Lung (tissue), 11 donors: ENCODE measurements at regions not wholly inside any gene's neighbourhood (a gene's known extent, or its start where the extent isn't known, plus 50 kb on each side); places are given as distances from the start of the nearest gene placed in this dataset.

Experiments
- ATAC-seq: fragments of 200-7000 bp; cut with Tn5 transposase; one replicate; pipeline ENCODE4 v1.9.1; 2020; ENCODE audit warnings: moderate number of reproducible peaks; ENCODE audit not compliant: insufficient read depth, low FRiP score
- DNase-seq, 3 donors: peaks; one replicate each; pipeline ENCODE4 v3.0.0-alpha.2; 2013 to 2017
- H3K27ac ChIP-seq, 2 donors: one replicate each; pipeline ENCODE4 v1.5.1; 2013; ENCODE audit warnings: mild to moderate bottlenecking in 2 of 2, moderate library complexity in 2 of 2, control low read depth in 1 of 2, inconsistent platforms in 1 of 2, low read depth in 1 of 2, low read length in 1 of 2
- H3K27me3 ChIP-seq, 3 donors: one replicate each; pipeline ENCODE4 v1.5.1; 2013; ENCODE audit warnings: low read length in 2 of 3; ENCODE audit not compliant: control insufficient read depth in 3 of 3, insufficient read depth in 3 of 3
- H3K36me3 ChIP-seq, 4 donors: one replicate each; pipeline ENCODE4 v1.5.1; 2013; ENCODE audit warnings: low read length in 4 of 4, mild to moderate bottlenecking in 1 of 4, moderate library complexity in 1 of 4; ENCODE audit not compliant: control insufficient read depth in 4 of 4, insufficient read depth in 4 of 4
- H3K4me1 ChIP-seq, 5 donors: one replicate each; pipeline ENCODE4 v1.5.1; 2013; ENCODE audit warnings: low read length in 5 of 5, mild to moderate bottlenecking in 2 of 5, moderate library complexity in 1 of 5; ENCODE audit not compliant: control insufficient read depth in 5 of 5, insufficient read depth in 5 of 5
- H3K4me3 ChIP-seq: one replicate; pipeline ENCODE4 v1.5.1; 2013; ENCODE audit warnings: mild to moderate bottlenecking, control low read depth, moderate library complexity
- H3K9ac ChIP-seq, 2 donors: one replicate each; pipeline ENCODE4 v1.5.1; 2013; ENCODE audit warnings: low read length in 2 of 2, control low read depth in 1 of 2; ENCODE audit not compliant: insufficient read depth in 1 of 2
- H3K9me3 ChIP-seq, 4 donors: one replicate each; pipeline ENCODE4 v1.5.1; 2013; ENCODE audit warnings: low read length in 3 of 4, mild to moderate bottlenecking in 1 of 4, moderate library complexity in 1 of 4; ENCODE audit not compliant: control insufficient read depth in 4 of 4, insufficient read depth in 3 of 4
- WGBS, 2 donors: extraction: QIAGEN DNeasy Blood & Tissue Kit; methylation state at CpG; one replicate each; pipeline ENCODE4 v1.1.7; 2013; 5-methylcytosine and 5-hydroxymethylcytosine counted together
- TF ChIP-seq, protein P1 (sequence below): IDR thresholded peaks from 2 replicates; pipeline ENCODE4 v1.5.1; 2012; ENCODE audit warnings: mild to moderate bottlenecking; ENCODE audit errors: control extremely low read depth, extremely low read depth
- donor health status: control.
- donor health status: control.
- donor health status: Bipolar disorder and iron deficiency.
- donor health status: healthy.
- donor health status: DM: yes; HTN: yes; CAD: no.

DNA sequence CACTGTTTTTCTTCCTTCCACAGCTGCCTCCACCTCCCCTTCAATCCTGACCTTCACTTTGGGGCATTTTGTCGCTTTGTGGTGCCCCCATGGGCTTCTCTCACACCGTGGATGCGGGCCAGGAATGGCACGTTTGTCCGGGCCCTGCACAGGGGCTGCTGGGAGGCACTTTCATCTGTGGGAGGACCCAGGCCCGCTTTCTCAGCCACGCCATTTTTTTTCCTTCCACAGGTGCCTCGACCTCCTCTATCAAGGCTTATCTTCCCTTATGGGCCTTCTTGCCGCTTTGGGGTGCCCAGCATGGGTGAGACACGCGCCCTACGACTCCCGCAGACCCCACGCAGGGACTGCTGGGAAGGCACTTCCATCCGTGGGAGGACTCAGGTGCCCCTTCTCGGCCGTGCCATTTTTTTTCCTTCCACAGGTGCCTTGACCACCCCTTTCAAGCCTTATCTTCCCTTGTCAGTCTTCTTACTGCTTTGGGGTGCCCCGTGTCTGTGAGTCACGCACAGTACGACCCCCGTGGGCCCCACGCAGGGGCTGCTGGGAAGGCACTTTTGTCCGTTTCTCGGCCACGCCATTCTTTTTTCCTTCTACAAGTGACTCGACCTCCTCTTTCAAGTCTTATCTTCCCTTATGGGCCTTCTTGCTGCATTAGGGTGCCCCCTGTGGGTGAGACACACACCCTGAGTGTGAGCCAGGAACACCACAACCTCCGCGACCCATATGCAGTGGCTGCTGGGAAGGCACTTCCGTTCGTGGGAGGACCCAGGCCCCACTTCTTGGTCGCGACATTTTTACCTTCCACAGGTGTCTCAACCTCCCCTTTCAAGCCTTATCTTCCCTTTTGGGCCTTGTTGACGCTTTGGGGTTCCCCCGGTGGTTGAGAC is 270.7 kb downstream of the ALG10 start:
- no peaks in the 10 kb centered on the region for H3K27me3 ChIP-seq
- 76 to 80% methylated on average over 34 of the region's 34 CpGs for WGBS, 2 donors
- H3K36me3 ChIP-seq: no peaks in the 10 kb centered on the region
- TF ChIP-seq, protein P1, sequence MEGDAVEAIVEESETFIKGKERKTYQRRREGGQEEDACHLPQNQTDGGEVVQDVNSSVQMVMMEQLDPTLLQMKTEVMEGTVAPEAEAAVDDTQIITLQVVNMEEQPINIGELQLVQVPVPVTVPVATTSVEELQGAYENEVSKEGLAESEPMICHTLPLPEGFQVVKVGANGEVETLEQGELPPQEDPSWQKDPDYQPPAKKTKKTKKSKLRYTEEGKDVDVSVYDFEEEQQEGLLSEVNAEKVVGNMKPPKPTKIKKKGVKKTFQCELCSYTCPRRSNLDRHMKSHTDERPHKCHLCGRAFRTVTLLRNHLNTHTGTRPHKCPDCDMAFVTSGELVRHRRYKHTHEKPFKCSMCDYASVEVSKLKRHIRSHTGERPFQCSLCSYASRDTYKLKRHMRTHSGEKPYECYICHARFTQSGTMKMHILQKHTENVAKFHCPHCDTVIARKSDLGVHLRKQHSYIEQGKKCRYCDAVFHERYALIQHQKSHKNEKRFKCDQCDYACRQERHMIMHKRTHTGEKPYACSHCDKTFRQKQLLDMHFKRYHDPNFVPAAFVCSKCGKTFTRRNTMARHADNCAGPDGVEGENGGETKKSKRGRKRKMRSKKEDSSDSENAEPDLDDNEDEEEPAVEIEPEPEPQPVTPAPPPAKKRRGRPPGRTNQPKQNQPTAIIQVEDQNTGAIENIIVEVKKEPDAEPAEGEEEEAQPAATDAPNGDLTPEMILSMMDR: no peak
- H3K9me3 ChIP-seq: peaks cover 0 to 34% (median 2%) of the 10 kb centered on the region in 4 donors
- H3K4me1 ChIP-seq: no peaks in the 10 kb centered on the region
- ATAC-seq: no peak
- no peak overlapping the region for H3K4me3 ChIP-seq
- H3K27ac ChIP-seq: no peak overlapping the region
- no peak for DNase-seq
- no peak overlapping the region for H3K9ac ChIP-seq

DNA sequence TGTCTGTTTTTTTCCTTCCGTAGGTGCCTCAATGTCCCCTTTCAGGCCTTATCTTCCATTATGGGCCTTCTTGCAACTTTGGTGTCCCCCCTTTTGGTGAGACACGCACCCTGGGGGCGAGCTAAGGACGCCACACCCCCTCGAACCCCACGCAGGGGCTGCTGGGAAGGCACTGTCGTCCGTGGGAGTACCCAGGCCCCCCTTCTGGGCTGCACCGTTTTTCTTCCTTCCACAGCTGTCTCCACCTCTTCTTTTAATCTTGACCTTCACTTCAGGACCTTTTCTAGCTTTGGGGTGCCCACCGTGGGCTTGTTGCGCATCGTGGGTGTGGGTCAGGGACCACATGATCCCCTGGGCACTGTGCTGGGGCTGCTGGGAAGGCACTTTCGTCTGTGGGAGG is 271.8 kb downstream of the ALG10 start:
- ATAC-seq (no peak), DNase-seq (no peak)
- no peaks in the 10 kb centered on the region for H3K36me3 ChIP-seq
- TF ChIP-seq, protein P1: no peak
- H3K9me3 ChIP-seq: peaks cover 0 to 29% (median 2%) of the 10 kb centered on the region in 4 donors
- no peak overlapping the region for H3K9ac ChIP-seq
- no peaks in the 10 kb centered on the region for H3K27me3 ChIP-seq
- H3K4me1 ChIP-seq: no peaks in the 10 kb centered on the region
- H3K4me3 ChIP-seq: no peak overlapping the region
- no peak overlapping the region for H3K27ac ChIP-seq
- 74 to 77% methylated on average over 13 of the region's 13 CpGs for WGBS, 2 donors

DNA sequence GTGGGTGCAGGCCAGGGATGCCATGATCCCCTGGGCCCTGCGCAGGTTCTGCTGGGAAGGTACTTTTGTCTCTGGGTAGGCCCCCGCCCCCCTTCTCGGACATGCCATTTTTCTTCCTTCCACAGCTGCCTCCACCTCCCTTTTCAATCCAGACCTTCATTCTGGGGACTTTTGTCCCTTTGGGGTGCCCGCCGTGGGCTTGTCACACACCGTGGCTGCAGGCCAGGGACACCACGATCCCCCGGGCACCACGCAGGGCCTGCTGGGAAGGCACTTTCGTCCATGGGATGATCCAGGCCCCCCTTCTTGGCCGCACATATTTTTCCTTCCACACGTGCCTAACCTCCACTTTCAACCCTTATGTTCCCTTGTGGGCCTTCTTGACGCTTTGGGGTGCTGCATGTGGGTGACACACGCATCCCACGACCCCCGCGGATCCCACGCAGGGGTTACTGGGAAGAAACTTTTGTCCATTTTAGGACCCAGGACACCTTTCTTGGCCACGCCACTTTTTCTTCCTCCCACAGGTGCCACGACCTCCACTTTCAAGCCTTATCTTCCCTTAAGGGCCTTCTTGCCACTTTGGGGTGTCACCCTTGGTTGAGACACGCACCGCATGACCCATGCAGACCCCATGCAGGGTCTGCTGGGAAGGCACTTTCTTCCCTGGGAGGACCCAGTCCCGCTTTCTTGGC is 272.5 kb downstream of the ALG10 start:
- TF ChIP-seq, protein P1: no peak
- H3K4me1 ChIP-seq: no peaks in the 10 kb centered on the region
- no peak overlapping the region for H3K4me3 ChIP-seq
- no peak overlapping the region for H3K9ac ChIP-seq
- no peaks in the 10 kb centered on the region for H3K36me3 ChIP-seq
- ATAC-seq (no peak), DNase-seq (no peak)
- H3K27me3 ChIP-seq: no peaks in the 10 kb centered on the region
- H3K9me3 ChIP-seq: peaks cover 0 to 36% (median 2%) of the 10 kb centered on the region in 4 donors
- H3K27ac ChIP-seq: no peak overlapping the region
- 81 to 85% methylated on average over 21 to 23 of the region's 23 CpGs for WGBS, 2 donors
